OCI-LY1 (cell line): ENCODE measurements at regions not wholly inside any gene's neighbourhood (a gene's known extent, or its start where the extent isn't known, plus 50 kb on each side); places are given as distances from the start of the nearest gene placed in this dataset.

ENCODE experiments used
- H2AFZ ChIP-seq: fragments of 200-600 bp; sonication (generic), shearing (Covaris generic); 2 replicates; pipeline ENCODE4 v1.6.0; 2014; ENCODE audit warnings: antibody characterized with exemption, mild to moderate bottlenecking, low read length
- H3F3A ChIP-seq: fragments of 200-600 bp; sonication (generic), shearing (Covaris generic); 2 replicates; pipeline ENCODE4 v1.6.0; 2014; ENCODE audit warnings: mild to moderate bottlenecking, antibody characterized with exemption, low read length, moderate library complexity; ENCODE audit not compliant: insufficient read depth
- H3K27ac ChIP-seq: fragments of 200-600 bp; sonication (generic); 2 replicates; pipeline ENCODE4 v1.5.1; 2014; ENCODE audit warnings: low read length, mixed run types, mild to moderate bottlenecking, low read depth; ENCODE audit not compliant: poor library complexity, severe bottlenecking
- H3K27me3 ChIP-seq: fragments of 200-600 bp; sonication (generic); 2 replicates; pipeline ENCODE4 v1.6.0; 2014; ENCODE audit warnings: antibody characterized with exemption, mild to moderate bottlenecking, low read length, moderate library complexity; ENCODE audit not compliant: insufficient read depth
- H3K36me3 ChIP-seq: fragments of 200-600 bp; sonication (generic); 2 replicates; pipeline ENCODE4 v1.6.1; 2014; ENCODE audit warnings: mild to moderate bottlenecking, antibody characterized with exemption, low read length, moderate library complexity, mixed read lengths; ENCODE audit not compliant: insufficient read depth
- H3K4me1 ChIP-seq: fragments of 200-600 bp; sonication (generic); 2 replicates; pipeline ENCODE4 v1.5.1; 2014; ENCODE audit warnings: mild to moderate bottlenecking, low read length, moderate library complexity; ENCODE audit not compliant: insufficient read depth, severe bottlenecking
- H3K4me2 ChIP-seq: fragments of 200-600 bp; sonication (generic), shearing (Covaris generic); 2 replicates; pipeline ENCODE4 v1.6.1; 2014; ENCODE audit warnings: low read length
- H3K4me3 ChIP-seq: fragments of 200-600 bp; sonication (generic); 2 replicates; pipeline ENCODE4 v1.5.1; 2014; ENCODE audit warnings: low read length, low read depth, mild to moderate bottlenecking, mixed read lengths; ENCODE audit not compliant: poor library complexity, severe bottlenecking
- H3K79me2 ChIP-seq: fragments of 200-600 bp; shearing (Covaris generic); 2 replicates; pipeline ENCODE4 v1.6.1; 2016; ENCODE audit warnings: mixed run types, low read length, mixed read lengths; ENCODE audit not compliant: insufficient read depth
- H3K9ac ChIP-seq: fragments of 200-600 bp; sonication (generic), shearing (Covaris generic); 2 replicates; pipeline ENCODE4 v1.6.1; 2014; ENCODE audit warnings: mild to moderate bottlenecking, low read length, mixed read lengths
- H3K9me2 ChIP-seq: fragments of 200-600 bp; sonication (generic), shearing (Covaris generic); 2 replicates; pipeline ENCODE4 v1.6.1; 2014; ENCODE audit warnings: low read depth, mild to moderate bottlenecking, low read length, mixed read lengths
- H3K9me3 ChIP-seq: fragments of 200-600 bp; shearing (Covaris generic); 2 replicates; pipeline ENCODE4 v1.6.1; 2014; ENCODE audit warnings: low read length, mixed read lengths
- H4K20me1 ChIP-seq: fragments of 200-600 bp; sonication (generic), shearing (Covaris generic); 2 replicates; pipeline ENCODE4 v1.6.0; 2016; ENCODE audit warnings: mild to moderate bottlenecking, low read length; ENCODE audit not compliant: insufficient read depth
- EZH2 ChIP-seq: fragments of 200-600 bp; sonication (generic), shearing (Covaris generic); IDR thresholded peaks from 2 replicates; pipeline ENCODE4 v1.8.0; 2017; ENCODE audit warnings: borderline replicate concordance, mixed run types, mild to moderate bottlenecking, antibody characterized with exemption, low read length, moderate library complexity, mixed read lengths
- TF ChIP-seq, protein P1 (sequence below): fragments of 200-600 bp; sonication (generic), shearing (Covaris generic); IDR thresholded peaks from 2 replicates; pipeline ENCODE4 v1.5.1; 2017; ENCODE audit warnings: mild to moderate bottlenecking, antibody characterized with exemption, low read length, moderate library complexity, mixed read lengths

DNA sequence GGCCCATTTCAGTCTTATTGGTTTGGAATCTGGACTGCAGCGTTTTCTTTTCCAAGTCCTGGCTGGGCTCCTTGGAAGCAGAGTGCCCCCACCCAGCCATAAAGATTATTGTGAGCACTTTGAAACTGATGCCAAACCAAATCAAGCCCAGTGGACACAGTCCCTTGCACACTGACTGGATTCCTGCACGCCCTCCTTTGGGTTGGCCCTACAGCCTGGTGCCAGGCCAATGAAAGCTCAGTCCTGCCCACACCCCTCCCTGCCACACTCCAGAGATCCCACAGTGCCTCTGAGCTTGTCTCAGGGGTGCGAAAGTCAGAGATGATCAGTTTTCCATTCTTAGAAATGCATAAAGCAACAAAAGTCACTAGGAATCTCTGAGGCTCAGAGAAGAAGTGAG, 181.9 kb downstream of the CETN3 start:
- no peak overlapping the region for H3K27ac ChIP-seq
- no peaks in the 10 kb centered on the region for H3K9me2 ChIP-seq
- H3K27me3 ChIP-seq: no peaks in the 10 kb centered on the region
- H4K20me1 ChIP-seq: no peaks in the 10 kb centered on the region
- H3F3A ChIP-seq: no peaks in the 10 kb centered on the region
- H3K79me2 ChIP-seq: no peaks in the 10 kb centered on the region
- no peak overlapping the region for H2AFZ ChIP-seq
- H3K9ac ChIP-seq: no peak overlapping the region
- no peaks in the 10 kb centered on the region for H3K4me1 ChIP-seq
- H3K4me3 ChIP-seq: no peak overlapping the region
- no peak overlapping the region for H3K4me2 ChIP-seq
- H3K36me3 ChIP-seq: no peaks in the 10 kb centered on the region
- TF ChIP-seq EZH2: no peak
- TF ChIP-seq, protein P1, sequence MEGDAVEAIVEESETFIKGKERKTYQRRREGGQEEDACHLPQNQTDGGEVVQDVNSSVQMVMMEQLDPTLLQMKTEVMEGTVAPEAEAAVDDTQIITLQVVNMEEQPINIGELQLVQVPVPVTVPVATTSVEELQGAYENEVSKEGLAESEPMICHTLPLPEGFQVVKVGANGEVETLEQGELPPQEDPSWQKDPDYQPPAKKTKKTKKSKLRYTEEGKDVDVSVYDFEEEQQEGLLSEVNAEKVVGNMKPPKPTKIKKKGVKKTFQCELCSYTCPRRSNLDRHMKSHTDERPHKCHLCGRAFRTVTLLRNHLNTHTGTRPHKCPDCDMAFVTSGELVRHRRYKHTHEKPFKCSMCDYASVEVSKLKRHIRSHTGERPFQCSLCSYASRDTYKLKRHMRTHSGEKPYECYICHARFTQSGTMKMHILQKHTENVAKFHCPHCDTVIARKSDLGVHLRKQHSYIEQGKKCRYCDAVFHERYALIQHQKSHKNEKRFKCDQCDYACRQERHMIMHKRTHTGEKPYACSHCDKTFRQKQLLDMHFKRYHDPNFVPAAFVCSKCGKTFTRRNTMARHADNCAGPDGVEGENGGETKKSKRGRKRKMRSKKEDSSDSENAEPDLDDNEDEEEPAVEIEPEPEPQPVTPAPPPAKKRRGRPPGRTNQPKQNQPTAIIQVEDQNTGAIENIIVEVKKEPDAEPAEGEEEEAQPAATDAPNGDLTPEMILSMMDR: no peak
- no peaks in the 10 kb centered on the region for H3K9me3 ChIP-seq

DNA sequence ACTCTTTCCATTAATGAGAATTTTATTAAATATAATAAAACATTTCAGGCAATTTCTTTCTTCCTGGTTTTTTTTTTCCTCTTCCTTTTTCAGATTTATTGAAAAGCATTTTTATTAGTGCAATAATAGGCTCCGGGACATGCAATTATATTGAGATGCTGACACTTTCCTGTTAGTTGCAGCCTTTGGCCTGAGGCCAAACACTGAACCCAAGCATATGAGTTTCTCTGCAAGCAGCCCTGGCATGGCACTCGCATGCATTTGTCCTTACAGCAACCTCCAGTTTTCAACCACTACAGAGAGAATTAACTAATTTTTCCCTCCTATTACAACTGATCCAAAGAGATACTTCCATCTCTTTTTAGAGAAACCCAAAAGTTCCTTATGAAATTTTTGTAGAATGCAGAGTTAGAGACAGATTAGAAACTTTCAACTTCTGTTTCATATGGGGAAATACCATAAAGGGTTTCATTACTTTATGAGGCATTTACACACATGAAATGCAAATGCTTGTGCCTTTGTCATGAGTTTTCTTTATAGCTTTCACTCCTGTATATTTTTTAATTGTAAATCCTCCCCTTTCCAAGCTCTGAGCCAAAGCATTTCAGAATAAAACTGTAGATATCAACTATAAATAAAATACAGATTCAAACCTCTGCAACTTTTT, 183.0 kb downstream of the CETN3 start:
- Histone ChIP-seq H3K9me2 (no peaks in the 10 kb centered on the region), H3K9me3 (no peaks in the 10 kb centered on the region), H3F3A (no peaks in the 10 kb centered on the region), H3K36me3 (no peaks in the 10 kb centered on the region), H2AFZ (no peak overlapping the region), H3K9ac (no peak overlapping the region), H4K20me1 (no peaks in the 10 kb centered on the region), H3K4me1 (no peaks in the 10 kb centered on the region), H3K27ac (no peak overlapping the region), H3K4me2 (no peak overlapping the region), H3K79me2 (no peaks in the 10 kb centered on the region), H3K4me3 (no peak overlapping the region), H3K27me3 (no peaks in the 10 kb centered on the region)
- TF ChIP-seq, protein P1: no peak
- no peak for TF ChIP-seq EZH2

DNA sequence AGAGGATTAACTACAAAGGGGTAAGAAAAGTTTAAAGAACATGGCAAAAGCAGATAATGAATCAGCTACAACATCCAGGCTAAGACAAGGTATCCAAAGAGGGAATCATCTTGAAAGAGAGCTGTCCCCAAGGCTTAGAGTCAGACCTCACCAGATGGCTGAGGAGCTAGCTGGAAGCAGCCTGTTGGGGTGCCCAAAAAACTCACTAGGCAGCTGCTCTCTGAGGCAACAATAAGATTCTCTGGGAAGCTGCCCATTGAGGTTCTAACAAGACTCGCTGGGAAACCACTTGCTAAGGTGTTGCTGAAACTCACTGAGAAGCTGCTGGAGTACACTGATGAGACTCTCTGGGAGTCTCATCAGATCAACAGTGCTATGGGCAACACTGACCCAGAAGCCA, 185.2 kb downstream of the CETN3 start:
- no peaks in the 10 kb centered on the region for H3F3A ChIP-seq
- H3K9me2 ChIP-seq: no peaks in the 10 kb centered on the region
- no peaks in the 10 kb centered on the region for H3K36me3 ChIP-seq
- no peak overlapping the region for H3K27ac ChIP-seq
- no peaks in the 10 kb centered on the region for H3K79me2 ChIP-seq
- no peak overlapping the region for H3K9ac ChIP-seq
- no peak overlapping the region for H3K4me2 ChIP-seq
- no peaks in the 10 kb centered on the region for H3K27me3 ChIP-seq
- no peaks in the 10 kb centered on the region for H3K4me1 ChIP-seq
- H4K20me1 ChIP-seq: no peaks in the 10 kb centered on the region
- no peak overlapping the region for H3K4me3 ChIP-seq
- no peak overlapping the region for H2AFZ ChIP-seq
- no peaks in the 10 kb centered on the region for H3K9me3 ChIP-seq
- TF ChIP-seq, protein P1: no peak
- no peak for TF ChIP-seq EZH2
